Liver (tissue), 8 donors: ENCODE measurements at regions not wholly inside any gene's neighbourhood (a gene's known extent, or its start where the extent isn't known, plus 50 kb on each side); places are given as distances from the start of the nearest gene placed in this dataset.

Experiments
- DNase-seq: peaks from one replicate; pipeline ENCODE4 v3.0.0-alpha.2; 2017; ENCODE audit warnings: low spot score
- H3K27ac ChIP-seq, 2 donors: one replicate each; pipeline ENCODE4 v1.7.0; 2013; ENCODE audit warnings: inconsistent platforms in 2 of 2, low read length in 2 of 2, control low read depth in 1 of 2, low read depth in 1 of 2, mild to moderate bottlenecking in 1 of 2
- H3K27me3 ChIP-seq, 4 donors: one replicate each; pipeline versions ENCODE4 v1.6.1 to v1.7.0; 2013; ENCODE audit warnings: low read length in 3 of 4, inconsistent platforms in 1 of 4, mild to moderate bottlenecking in 1 of 4, moderate library complexity in 1 of 4; ENCODE audit not compliant: control insufficient read depth in 4 of 4, insufficient read depth in 4 of 4
- H3K36me3 ChIP-seq, 4 donors: one replicate each; pipeline versions ENCODE4 v1.6.1 to v1.7.0; 2013; ENCODE audit warnings: low read length in 3 of 4, mild to moderate bottlenecking in 3 of 4, low read depth in 1 of 4, moderate library complexity in 1 of 4; ENCODE audit not compliant: control insufficient read depth in 4 of 4, insufficient read depth in 3 of 4
- H3K4me1 ChIP-seq, 4 donors: one replicate each; pipeline versions ENCODE4 v1.6.1 to v1.7.0; 2013; ENCODE audit warnings: low read length in 3 of 4, mild to moderate bottlenecking in 3 of 4, moderate library complexity in 1 of 4; ENCODE audit not compliant: control insufficient read depth in 4 of 4, insufficient read depth in 4 of 4
- H3K4me3 ChIP-seq, 3 donors: one replicate each; pipeline versions ENCODE4 v1.6.1 to v1.7.0; 2013; ENCODE audit warnings: low read length in 3 of 3, control low read depth in 1 of 3, low read depth in 1 of 3, mild to moderate bottlenecking in 1 of 3
- H3K9ac ChIP-seq, 2 donors: one replicate each; pipeline ENCODE4 v1.7.0; 2013; ENCODE audit warnings: low read length in 2 of 2, mild to moderate bottlenecking in 2 of 2, moderate library complexity in 2 of 2, control low read depth in 1 of 2, low read depth in 1 of 2
- H3K9me3 ChIP-seq, 4 donors: one replicate each; pipeline versions ENCODE4 v1.6.1 to v1.7.0; 2013; ENCODE audit warnings: low read length in 3 of 4; ENCODE audit not compliant: control insufficient read depth in 4 of 4
- EGR1 ChIP-seq, 2 donors: IDR thresholded peaks; 2 replicates each; pipeline ENCODE4 v1.6.1; 2016 to 2018; ENCODE audit warnings: antibody characterized with exemption in 2 of 2, low read depth in 2 of 2
- GABPA ChIP-seq, 2 donors: IDR thresholded peaks in 1 of 2; conservative IDR thresholded peaks in 1 of 2; 2 replicates each; pipeline ENCODE4 v1.6.1; 2016; ENCODE audit warnings: antibody characterized with exemption in 2 of 2, mild to moderate bottlenecking in 1 of 2, moderate library complexity in 1 of 2
- NR2F2 ChIP-seq: IDR thresholded peaks from 2 replicates; pipeline ENCODE4 v1.6.1; 2016; ENCODE audit warnings: antibody characterized with exemption
- SP1 ChIP-seq: IDR thresholded peaks from 2 replicates; pipeline ENCODE4 v1.6.1; 2018; ENCODE audit warnings: antibody characterized with exemption, mild to moderate bottlenecking
- TAF1 ChIP-seq: conservative IDR thresholded peaks from 2 replicates; pipeline ENCODE4 v1.6.1; 2016; ENCODE audit warnings: antibody characterized with exemption, mild to moderate bottlenecking
- YY1 ChIP-seq: IDR thresholded peaks from 2 replicates; pipeline ENCODE4 v1.6.1; 2016; ENCODE audit warnings: antibody characterized with exemption, mild to moderate bottlenecking
- WGBS: extraction: QIAGEN DNeasy Blood & Tissue Kit; methylation state at CpG from one replicate; pipeline ENCODE4 v1.1.7; 2013; 5-methylcytosine and 5-hydroxymethylcytosine counted together
- TF ChIP-seq, protein P1 (sequence below): fragments of 150-350 bp; IDR thresholded peaks from 2 replicates; pipeline ENCODE4 v1.5.1; 2017; ENCODE audit warnings: improper control_type of control experiment, low read depth, low read length; ENCODE audit not compliant: missing input control
- TF ChIP-seq, protein P2 (sequence below): IDR thresholded peaks from 2 replicates; pipeline ENCODE4 v1.6.1; 2016; ENCODE audit warnings: antibody characterized with exemption
- TF ChIP-seq, protein P3 (sequence below): IDR thresholded peaks from 2 replicates; pipeline ENCODE4 v1.6.1; 2016; ENCODE audit warnings: antibody characterized with exemption, mild to moderate bottlenecking
- TF ChIP-seq, protein P4 (sequence below): IDR thresholded peaks from 2 replicates; pipeline ENCODE4 v1.6.1; 2016; ENCODE audit warnings: antibody characterized with exemption
- donor health status: healthy.
- donor health status: healthy.
- donor health status: healthy.
- donor health status: healthy.
- donor health status: healthy.

DNA sequence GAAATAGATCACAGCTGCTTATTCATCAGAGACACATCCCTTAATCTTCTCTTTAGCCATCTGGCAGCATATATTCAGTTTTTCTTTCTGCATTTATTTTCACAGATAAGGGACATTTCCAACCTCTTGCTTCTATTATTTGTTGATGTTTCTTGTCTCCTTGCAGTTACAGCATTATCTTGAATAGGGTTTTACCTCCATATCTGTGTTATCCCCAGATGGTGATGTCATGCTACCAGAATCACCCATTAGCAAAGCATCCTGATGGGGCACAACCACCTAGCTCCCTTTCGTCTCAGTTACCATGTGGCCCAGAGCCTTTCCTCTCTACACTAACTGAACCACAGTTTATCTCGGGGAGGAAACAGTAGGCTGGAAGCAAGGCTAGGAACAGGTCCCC, 483.9 kb downstream of the FOXO1 start:
- 89% methylated on average over 2 of the region's 2 CpGs for WGBS
- H3K27me3 ChIP-seq, result no peaks in the 10 kb centered on the region
- DNase-seq, result no peak
- no peak overlapping the region for H3K4me3 ChIP-seq
- no peaks in the 10 kb centered on the region for H3K9me3 ChIP-seq
- no peak overlapping the region for H3K27ac ChIP-seq
- H3K4me1 ChIP-seq, result no peaks in the 10 kb centered on the region
- no peak overlapping the region for H3K9ac ChIP-seq
- no peaks in the 10 kb centered on the region for H3K36me3 ChIP-seq
- TF ChIP-seq, protein P1, sequence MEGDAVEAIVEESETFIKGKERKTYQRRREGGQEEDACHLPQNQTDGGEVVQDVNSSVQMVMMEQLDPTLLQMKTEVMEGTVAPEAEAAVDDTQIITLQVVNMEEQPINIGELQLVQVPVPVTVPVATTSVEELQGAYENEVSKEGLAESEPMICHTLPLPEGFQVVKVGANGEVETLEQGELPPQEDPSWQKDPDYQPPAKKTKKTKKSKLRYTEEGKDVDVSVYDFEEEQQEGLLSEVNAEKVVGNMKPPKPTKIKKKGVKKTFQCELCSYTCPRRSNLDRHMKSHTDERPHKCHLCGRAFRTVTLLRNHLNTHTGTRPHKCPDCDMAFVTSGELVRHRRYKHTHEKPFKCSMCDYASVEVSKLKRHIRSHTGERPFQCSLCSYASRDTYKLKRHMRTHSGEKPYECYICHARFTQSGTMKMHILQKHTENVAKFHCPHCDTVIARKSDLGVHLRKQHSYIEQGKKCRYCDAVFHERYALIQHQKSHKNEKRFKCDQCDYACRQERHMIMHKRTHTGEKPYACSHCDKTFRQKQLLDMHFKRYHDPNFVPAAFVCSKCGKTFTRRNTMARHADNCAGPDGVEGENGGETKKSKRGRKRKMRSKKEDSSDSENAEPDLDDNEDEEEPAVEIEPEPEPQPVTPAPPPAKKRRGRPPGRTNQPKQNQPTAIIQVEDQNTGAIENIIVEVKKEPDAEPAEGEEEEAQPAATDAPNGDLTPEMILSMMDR, result no peak
- TF ChIP-seq, protein P2, sequence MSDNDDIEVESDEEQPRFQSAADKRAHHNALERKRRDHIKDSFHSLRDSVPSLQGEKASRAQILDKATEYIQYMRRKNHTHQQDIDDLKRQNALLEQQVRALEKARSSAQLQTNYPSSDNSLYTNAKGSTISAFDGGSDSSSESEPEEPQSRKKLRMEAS, result no peak
- TF ChIP-seq NR2F2 (no peak), SP1 (no peak), EGR1 (IDR thresholded peaks at IDR 0.05; ENCODE audit: low read depth in 2 of 2) (no peak), YY1 (no peak)
- TF ChIP-seq, protein P3, sequence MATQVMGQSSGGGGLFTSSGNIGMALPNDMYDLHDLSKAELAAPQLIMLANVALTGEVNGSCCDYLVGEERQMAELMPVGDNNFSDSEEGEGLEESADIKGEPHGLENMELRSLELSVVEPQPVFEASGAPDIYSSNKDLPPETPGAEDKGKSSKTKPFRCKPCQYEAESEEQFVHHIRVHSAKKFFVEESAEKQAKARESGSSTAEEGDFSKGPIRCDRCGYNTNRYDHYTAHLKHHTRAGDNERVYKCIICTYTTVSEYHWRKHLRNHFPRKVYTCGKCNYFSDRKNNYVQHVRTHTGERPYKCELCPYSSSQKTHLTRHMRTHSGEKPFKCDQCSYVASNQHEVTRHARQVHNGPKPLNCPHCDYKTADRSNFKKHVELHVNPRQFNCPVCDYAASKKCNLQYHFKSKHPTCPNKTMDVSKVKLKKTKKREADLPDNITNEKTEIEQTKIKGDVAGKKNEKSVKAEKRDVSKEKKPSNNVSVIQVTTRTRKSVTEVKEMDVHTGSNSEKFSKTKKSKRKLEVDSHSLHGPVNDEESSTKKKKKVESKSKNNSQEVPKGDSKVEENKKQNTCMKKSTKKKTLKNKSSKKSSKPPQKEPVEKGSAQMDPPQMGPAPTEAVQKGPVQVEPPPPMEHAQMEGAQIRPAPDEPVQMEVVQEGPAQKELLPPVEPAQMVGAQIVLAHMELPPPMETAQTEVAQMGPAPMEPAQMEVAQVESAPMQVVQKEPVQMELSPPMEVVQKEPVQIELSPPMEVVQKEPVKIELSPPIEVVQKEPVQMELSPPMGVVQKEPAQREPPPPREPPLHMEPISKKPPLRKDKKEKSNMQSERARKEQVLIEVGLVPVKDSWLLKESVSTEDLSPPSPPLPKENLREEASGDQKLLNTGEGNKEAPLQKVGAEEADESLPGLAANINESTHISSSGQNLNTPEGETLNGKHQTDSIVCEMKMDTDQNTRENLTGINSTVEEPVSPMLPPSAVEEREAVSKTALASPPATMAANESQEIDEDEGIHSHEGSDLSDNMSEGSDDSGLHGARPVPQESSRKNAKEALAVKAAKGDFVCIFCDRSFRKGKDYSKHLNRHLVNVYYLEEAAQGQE, result no peak

DNA sequence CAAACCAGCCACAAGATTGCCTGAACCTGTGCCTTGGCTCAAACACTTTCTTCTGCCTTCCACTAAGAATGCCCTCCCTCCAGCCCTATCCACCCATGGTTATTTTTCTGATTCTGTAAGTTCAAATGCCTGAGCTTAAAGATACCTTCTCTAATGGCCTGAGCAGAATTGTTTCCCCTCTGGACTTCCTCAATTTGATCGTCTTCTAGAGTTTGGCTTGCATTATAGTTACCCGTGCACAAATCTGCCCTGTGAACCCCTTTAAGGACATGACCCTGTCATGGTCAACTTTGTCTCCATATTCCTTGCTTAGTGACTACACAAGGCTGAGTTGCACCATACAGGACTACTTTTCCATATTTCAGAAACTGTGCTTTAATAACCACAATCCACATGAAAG, 481.0 kb downstream of the FOXO1 start:
- H3K4me3 ChIP-seq, result no peak overlapping the region
- no peaks in the 10 kb centered on the region for H3K9me3 ChIP-seq
- H3K9ac ChIP-seq, result no peak overlapping the region
- TF ChIP-seq SP1 (no peak), GABPA (IDR thresholded peaks at IDR 0.05 in 1 of 2, conservative IDR thresholded peaks at IDR 0.05 in 1 of 2) (no peak), NR2F2 (no peak), TAF1 (no peak)
- TF ChIP-seq, protein P2, result no peak
- TF ChIP-seq, protein P4, sequence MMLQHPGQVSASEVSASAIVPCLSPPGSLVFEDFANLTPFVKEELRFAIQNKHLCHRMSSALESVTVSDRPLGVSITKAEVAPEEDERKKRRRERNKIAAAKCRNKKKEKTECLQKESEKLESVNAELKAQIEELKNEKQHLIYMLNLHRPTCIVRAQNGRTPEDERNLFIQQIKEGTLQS, result no peak
- TF ChIP-seq, protein P1, result no peak
- no peaks in the 10 kb centered on the region for H3K36me3 ChIP-seq
- no peak overlapping the region for H3K27ac ChIP-seq
- 66% methylated on average over 2 of the region's 2 CpGs for WGBS
- H3K4me1 ChIP-seq, result no peaks in the 10 kb centered on the region
- no peaks in the 10 kb centered on the region for H3K27me3 ChIP-seq
- no peak for DNase-seq
